ENCODE measurements at regions not wholly inside any gene's neighbourhood (a gene's known extent, or its start where the extent isn't known, plus 50 kb on each side); places are given as distances from the start of the nearest gene placed in this dataset.

DNA sequence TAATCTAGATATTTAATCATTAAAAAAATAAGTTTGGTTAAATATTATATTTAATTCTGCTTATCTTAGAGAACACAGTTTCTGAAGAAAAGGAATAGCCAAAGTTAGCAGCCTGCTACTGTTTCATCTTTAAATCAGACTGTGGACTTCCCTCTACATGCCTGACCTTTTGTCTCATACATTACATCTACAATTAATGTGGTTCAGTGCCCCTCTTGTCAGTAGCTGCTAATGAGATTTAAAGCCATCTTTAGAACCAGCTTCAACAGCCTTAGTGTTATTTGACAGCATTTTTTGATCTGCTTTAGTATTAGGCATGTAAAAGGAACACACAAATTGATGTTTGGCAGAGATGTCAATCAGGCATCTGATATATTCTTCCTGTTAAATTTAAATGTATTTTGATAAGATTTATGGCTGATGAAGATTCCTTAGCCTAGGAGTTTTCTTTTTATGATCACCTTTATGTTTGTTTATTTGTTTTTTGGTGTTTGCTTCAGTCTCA, 1925.8 kb upstream of the PRR20A start:
- intact Hi-C loops (cut with DNase I): no loop called here
- no peaks in the 10 kb centered on the region for H3K4me1 ChIP-seq
- H3K4me3 ChIP-seq (replicated peaks in 1 of 3): no peak overlapping the region
- no peaks in the 10 kb centered on the region for H3K27me3 ChIP-seq
- H3K27ac ChIP-seq: no peak overlapping the region
- no peak for DNase-seq
- no peaks in the 10 kb centered on the region for H3K9me3 ChIP-seq
- H3K36me3 ChIP-seq: no peaks in the 10 kb centered on the region
- no peak for TF ChIP-seq POLR2A (IDR thresholded peaks at IDR 0.05)
- TF ChIP-seq CTCF (IDR thresholded peaks at IDR 0.05): no peak

GRCh38 chr13:55219538-55219937, 1921.2 kb upstream of the PRR20A start:
- 94 to 96% methylated on average over 1 of the region's 1 CpG for WGBS, 2 donors
- intact Hi-C loops (cut with DNase I): no loop called here

DNA sequence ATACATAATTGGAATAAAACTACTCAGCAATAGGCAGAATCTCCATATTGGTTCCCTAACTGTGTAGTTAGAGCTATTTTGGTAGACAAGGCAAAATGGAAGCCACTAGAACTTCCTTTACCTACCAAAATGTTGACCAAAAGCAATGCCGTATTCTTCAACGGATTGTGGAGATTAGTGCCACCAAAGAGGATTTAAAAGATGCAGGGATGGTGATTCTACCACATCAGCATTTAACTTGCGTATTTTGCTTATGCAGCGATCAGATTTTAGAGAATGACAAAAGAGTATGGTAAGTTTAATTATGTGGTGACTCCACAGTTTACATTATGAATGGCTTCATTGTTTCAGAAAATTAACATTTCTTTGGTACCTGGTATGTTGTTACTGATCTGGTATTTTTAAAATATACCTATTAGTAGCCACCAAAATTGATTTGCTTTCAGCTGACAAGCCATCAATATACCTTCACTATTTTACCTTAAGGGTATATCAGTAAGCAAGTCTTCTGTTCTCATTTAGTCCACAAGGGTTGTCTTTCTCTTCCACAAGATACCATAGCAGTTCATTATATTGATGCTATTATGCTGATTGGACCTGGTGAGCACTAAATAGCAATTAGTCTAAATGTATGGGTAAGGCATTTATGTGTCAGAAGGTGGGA, 1910.7 kb upstream of the PRR20A start:
- Histone ChIP-seq H3K36me3 (no peaks in the 10 kb centered on the region), H3K27me3 (no peaks in the 10 kb centered on the region), H3K27ac (no peak overlapping the region), H3K4me1 (no peaks in the 10 kb centered on the region), H3K4me3 (replicated peaks in 1 of 3) (no peak overlapping the region), H3K9me3 (no peaks in the 10 kb centered on the region)
- no peak for DNase-seq
- intact Hi-C loops (cut with DNase I): no loop called here
- 56 to 61% methylated on average over 4 of the region's 4 CpGs for WGBS, 2 donors
- no peak for TF ChIP-seq POLR2A (IDR thresholded peaks at IDR 0.05)
- no peak for TF ChIP-seq CTCF (IDR thresholded peaks at IDR 0.05)

More at GRCh38 chr13:55219538-55219937, 1921.2 kb upstream of the PRR20A start:
- no peaks in the 10 kb centered on the region for H3K27me3 ChIP-seq
- H3K27ac ChIP-seq: no peak overlapping the region
- no peak for TF ChIP-seq CTCF (IDR thresholded peaks at IDR 0.05)
- TF ChIP-seq POLR2A (IDR thresholded peaks at IDR 0.05): no peak
- H3K9me3 ChIP-seq: no peaks in the 10 kb centered on the region
- no peaks in the 10 kb centered on the region for H3K4me1 ChIP-seq
- no peak for DNase-seq
- H3K36me3 ChIP-seq: no peaks in the 10 kb centered on the region
- H3K4me3 ChIP-seq (replicated peaks in 1 of 3): no peak overlapping the region

- no peaks in the 10 kb centered on the region for H3K27me3 ChIP-seq
- WGBS, 2 donors: 72 to 78% methylated on average over 3 of the region's 3 CpGs
- H3K27ac ChIP-seq: no peak overlapping the region
These were observed 1910.2 kb upstream of the PRR20A start for GRCh38 chr13:55230570-55230908.

More at GRCh38 chr13:55230570-55230908, 1910.2 kb upstream of the PRR20A start:
- no peaks in the 10 kb centered on the region for H3K36me3 ChIP-seq
- no peak for TF ChIP-seq CTCF (IDR thresholded peaks at IDR 0.05)
- no peak for TF ChIP-seq POLR2A (IDR thresholded peaks at IDR 0.05)
- H3K4me1 ChIP-seq: no peaks in the 10 kb centered on the region
- no peak overlapping the region for H3K4me3 ChIP-seq (replicated peaks in 1 of 3)
- DNase-seq: no peak
- H3K9me3 ChIP-seq: no peaks in the 10 kb centered on the region
- intact Hi-C loops (cut with DNase I): no loop called here

Data from thyroid gland (tissue), 4 donors.